GM21367 (cell line): ENCODE measurements at regions not wholly inside any gene's neighbourhood (a gene's known extent, or its start where the extent isn't known, plus 50 kb on each side); places are given as distances from the start of the nearest gene placed in this dataset.

Source experiments
- ATAC-seq: cut with Tn5 transposase; IDR thresholded peaks from one replicate; pipeline ENCODE4 v1.9.1; 2021; ENCODE audit not compliant: unreplicated experiment

GRCh38 chr6:74145931-74146330, 449.9 kb downstream of the CD109 start:
- no peak for ATAC-seq

- no peak for ATAC-seq
Observed at GRCh38 chr6:74137911-74138310, 441.9 kb downstream of the CD109 start.

- no peak for ATAC-seq
Observed at GRCh38 chr6:74134327-74134726, 438.3 kb downstream of the CD109 start.

GRCh38 chr6:74133073-74133472, 437.1 kb downstream of the CD109 start:
- ATAC-seq, result no peak

- ATAC-seq, result no peak
Observed at GRCh38 chr6:74130641-74131040, 434.6 kb downstream of the CD109 start.

GRCh38 chr6:74128536-74128935, 432.5 kb downstream of the CD109 start:
- ATAC-seq, result no peak

- no peak for ATAC-seq
Observed at GRCh38 chr6:74117113-74117512, 421.1 kb downstream of the CD109 start.

GRCh38 chr6:74115674-74116073, 419.7 kb downstream of the CD109 start:
- no peak for ATAC-seq

GRCh38 chr6:74114428-74114827, 418.4 kb downstream of the CD109 start:
- ATAC-seq, result no peak

GRCh38 chr6:74113901-74114300, 417.9 kb downstream of the CD109 start:
- no peak for ATAC-seq

- no peak for ATAC-seq
Observed at GRCh38 chr6:74103417-74103816, 407.4 kb downstream of the CD109 start.

- ATAC-seq, result no peak
Observed at GRCh38 chr6:74100719-74101287, 404.8 kb downstream of the CD109 start.

- no peak for ATAC-seq
Observed at GRCh38 chr6:74096329-74096728, 400.3 kb downstream of the CD109 start.

- no peak for ATAC-seq
Observed at GRCh38 chr6:74093361-74093760, 397.4 kb downstream of the CD109 start.

GRCh38 chr6:74091794-74092157, 395.8 kb downstream of the CD109 start:
- no peak for ATAC-seq

- peak; percentile 59 for ATAC-seq
Observed at GRCh38 chr6:74091136-74091793, 395.3 kb downstream of the CD109 start.

GRCh38 chr6:74087899-74088298, 391.9 kb downstream of the CD109 start:
- no peak for ATAC-seq

- ATAC-seq, result no peak
Observed at GRCh38 chr6:74075896-74076295, 379.9 kb downstream of the CD109 start.

GRCh38 chr6:74075323-74075722, 379.3 kb downstream of the CD109 start:
- no peak for ATAC-seq

GRCh38 chr6:74074645-74075044, 378.6 kb downstream of the CD109 start:
- no peak for ATAC-seq

GRCh38 chr6:74073999-74074398, 378.0 kb downstream of the CD109 start:
- no peak for ATAC-seq

GRCh38 chr6:74073429-74073828, 377.4 kb downstream of the CD109 start:
- no peak for ATAC-seq

- ATAC-seq, result no peak
Observed at GRCh38 chr6:74071214-74071613, 375.2 kb downstream of the CD109 start.
